Endothelial cell of umbilical vein (primary cell): ENCODE measurements at regions not wholly inside any gene's neighbourhood (a gene's known extent, or its start where the extent isn't known, plus 50 kb on each side); places are given as distances from the start of the nearest gene placed in this dataset.

Experiments used
- BruUV-seq: library from RNA; stranded (reverse); fragments of 400-500 nt; replicated peaks from 2 replicates; lab custom pipeline; 2021; lab: Mats Ljungman, UMichigan
- CTCF ChIA-PET: fragments of 300-600, 350-600 bp; sonication (Branson Sonifier 250); formaldehyde crosslinking; loops from one replicate; lab custom pipeline; 2021; ENCODE audit warnings: antibody characterized with exemption, inconsistent platforms; lab: Charles Lee
- POLR2A ChIA-PET: fragments of 300-600, 350-600 bp; sonication (Branson Sonifier 250); formaldehyde crosslinking; loops from one replicate; lab custom pipeline; 2021; ENCODE audit warnings: antibody characterized with exemption, inconsistent platforms; lab: Charles Lee
- DNase-seq: peaks from one replicate; pipeline ENCODE4 v3.0.0-alpha.2; 2011; ENCODE audit warnings: low read depth, low spot score
- FAIRE-seq: peaks from 2 replicates; lab custom pipeline; 2011; peaks lifted over from hg19 to GRCh38; lab: Jason Lieb, UNC
- H2AFZ ChIP-seq: 2 replicates; pipeline ENCODE4 v1.6.0; 2012; ENCODE audit warnings: low read depth, low read length, control low read depth, inconsistent platforms
- H3K27ac ChIP-seq: 2 replicates; pipeline ENCODE4 v1.5.1; 2011; ENCODE audit warnings: low read depth, mild to moderate bottlenecking, control low read depth, low read length, moderate library complexity; ENCODE audit not compliant: insufficient read depth
- H3K27me3 ChIP-seq, 2 experiments: 2 replicates each; pipeline versions ENCODE4 v1.6.0 to v1.6.1; 2011; ENCODE audit warnings: low read length in 2 of 2, mixed read lengths in 1 of 2; ENCODE audit not compliant: control insufficient read depth in 2 of 2, insufficient read depth in 2 of 2
- H3K36me3 ChIP-seq, 2 experiments: 2 replicates in 1 of 2; 3 replicates in 1 of 2; pipeline ENCODE4 v1.5.1; 2011; ENCODE audit warnings: low read length in 2 of 2, mild to moderate bottlenecking in 1 of 2, moderate library complexity in 1 of 2; ENCODE audit not compliant: control insufficient read depth in 2 of 2, insufficient read depth in 2 of 2; ENCODE audit errors: extremely low read depth in 1 of 2
- H3K4me1 ChIP-seq: 3 replicates; pipeline ENCODE4 v1.5.1; 2011; ENCODE audit warnings: mild to moderate bottlenecking, low read length; ENCODE audit not compliant: control insufficient read depth, insufficient read depth; ENCODE audit errors: extremely low read depth
- H3K4me2 ChIP-seq: 2 replicates; pipeline ENCODE4 v1.6.1; 2011; ENCODE audit warnings: low read length, control low read depth, mixed read lengths; ENCODE audit not compliant: insufficient read depth
- H3K4me3 ChIP-seq, 3 experiments: fragments of 200-600 bp in 1 of 3; sonication (generic), shearing (Covaris generic) in 1 of 3; replicated peaks in 1 of 3; 2 replicates each; pipeline ENCODE4 v1.5.1; 2011 to 2016; ENCODE audit warnings: control low read depth in 3 of 3, low read length in 3 of 3, mild to moderate bottlenecking in 2 of 3, inconsistent platforms in 1 of 3, low read depth in 1 of 3, moderate library complexity in 1 of 3; ENCODE audit not compliant: insufficient read depth in 1 of 3
- H3K79me2 ChIP-seq: 2 replicates; pipeline ENCODE4 v1.6.0; 2012; ENCODE audit warnings: low read length, inconsistent platforms; ENCODE audit not compliant: control insufficient read depth, insufficient read depth
- H3K9ac ChIP-seq: replicated peaks from 2 replicates; pipeline ENCODE3; 2011; ENCODE audit warnings: low read length, control low read depth; ENCODE audit not compliant: insufficient read depth; ENCODE audit errors: extremely low read depth
- H3K9me1 ChIP-seq: replicated peaks from 3 replicates; pipeline ENCODE4 v1.6.0; 2011; ENCODE audit warnings: mild to moderate bottlenecking, low read length; ENCODE audit not compliant: control insufficient read depth, insufficient read depth; ENCODE audit errors: extremely low read depth
- H3K9me3 ChIP-seq: replicated peaks from 2 replicates; pipeline ENCODE4 v1.5.1; 2012; ENCODE audit warnings: low read length, inconsistent platforms; ENCODE audit not compliant: control insufficient read depth, insufficient read depth
- H4K20me1 ChIP-seq: replicated peaks from 2 replicates; pipeline ENCODE3; 2011; ENCODE audit warnings: mild to moderate bottlenecking, low read length; ENCODE audit not compliant: control insufficient read depth, insufficient read depth; ENCODE audit errors: extremely low read depth
- CTCF ChIP-seq, 2 donors: IDR thresholded peaks; 1 replicate in 1 of 2; 2 replicates in 1 of 2; pipeline ENCODE4 v1.5.1; 2011; ENCODE audit warnings: low read length in 2 of 2, mild to moderate bottlenecking in 2 of 2, moderate library complexity in 2 of 2, control low read depth in 1 of 2, inconsistent platforms in 1 of 2, low read depth in 1 of 2; ENCODE audit not compliant: insufficient read depth in 1 of 2; ENCODE audit errors: extremely low read depth in 1 of 2
- EZH2 ChIP-seq: IDR thresholded peaks from 2 replicates; pipeline ENCODE4 v1.6.1; 2012; ENCODE audit warnings: borderline replicate concordance, low read depth, mild to moderate bottlenecking, moderate library complexity, low read length, inconsistent platforms; ENCODE audit not compliant: severe bottlenecking
- FOS ChIP-seq: IDR thresholded peaks from 2 replicates; pipeline ENCODE4 v1.6.1; 2011; ENCODE audit warnings: mild to moderate bottlenecking, low read length, moderate library complexity, borderline replicate concordance; ENCODE audit not compliant: insufficient read depth
- GATA2 ChIP-seq: IDR thresholded peaks from 2 replicates; pipeline ENCODE4 v1.7.0; 2011; ENCODE audit warnings: low read depth, mild to moderate bottlenecking, moderate library complexity, mixed read lengths, low read length; ENCODE audit not compliant: insufficient read length, insufficient read depth
- JUN ChIP-seq: IDR thresholded peaks from 2 replicates; pipeline ENCODE4 v1.6.1; 2011; ENCODE audit warnings: borderline replicate concordance, low read depth; ENCODE audit not compliant: insufficient read length, insufficient read depth
- MAX ChIP-seq: IDR thresholded peaks from 2 replicates; pipeline ENCODE4 v1.6.1; 2011; ENCODE audit not compliant: insufficient read depth, insufficient read length
- MYC ChIP-seq: IDR thresholded peaks from one replicate; pipeline ENCODE4 v1.6.1; 2011; ENCODE audit warnings: mild to moderate bottlenecking, low read depth, low read length
- POLR2A ChIP-seq: IDR thresholded peaks from 2 replicates; pipeline ENCODE4 v1.6.1; 2012; ENCODE audit warnings: low read depth, mild to moderate bottlenecking, control low read depth, low read length
- POLR2AphosphoS5 ChIP-seq: IDR thresholded peaks from 2 replicates; pipeline ENCODE4 v1.6.1; 2012; ENCODE audit warnings: low read depth, mild to moderate bottlenecking, control low read depth, low read length, moderate library complexity; ENCODE audit not compliant: insufficient read depth
- dilution Hi-C: fragments of 300-500 bp; cut with MboI; formaldehyde crosslinking; loops from one replicate; pipeline ENCODE4 v1.15.0; 2019; ENCODE audit warnings: low sequenced_read_pairs; ENCODE audit not compliant: extremely low pct_ligation_motif_present
- intact Hi-C: fragments of 100-400 bp; cut with micrococcal nuclease; formaldehyde crosslinking; loops from one replicate; pipeline ENCODE4 v1.10.0; 2022

GRCh38 chr13:42708391-42708790 is 73.0 kb upstream of the FAM216B start:
- Histone ChIP-seq H3K4me1 (no peaks in the 10 kb centered on the region), H3K27ac (no peak overlapping the region), H3K9me3 (no peaks in the 10 kb centered on the region), H3K9me1 (no peaks in the 10 kb centered on the region), H3K4me2 (no peak overlapping the region), H3K4me3 (no peak overlapping the region), H2AFZ (no peak overlapping the region), H3K27me3 (peaks cover 0 to under 1% of the 10 kb centered on the region in 2 experiments), H3K36me3 (no peaks in the 10 kb centered on the region), H3K9ac (no peak overlapping the region), H3K79me2 (no peaks in the 10 kb centered on the region), H4K20me1 (no peaks in the 10 kb centered on the region)
- DNase-seq (no peak), FAIRE-seq (no peak)
- POLR2A ChIA-PET = no interaction called here
- no peak for TF ChIP-seq JUN
- TF ChIP-seq POLR2AphosphoS5 = no peak
- TF ChIP-seq MAX = no peak
- no peak for TF ChIP-seq EZH2
- no peak for TF ChIP-seq GATA2
- TF ChIP-seq FOS = no peak
- no peak for TF ChIP-seq CTCF (IDR thresholded peaks at IDR 0.05; ENCODE audit: extremely low read depth in 1 of 2, insufficient read depth in 1 of 2, low read depth in 1 of 2, low read length in 2 of 2)
- no peak for TF ChIP-seq MYC
- TF ChIP-seq POLR2A = no peak
- intact Hi-C loops = no loop called here
- no TSS peak for BruUV-seq
- dilution Hi-C loops = no loop called here
- CTCF ChIA-PET = interaction anchor here (1.1 kb wide), 1 partner anchor 13 kb away, joined by 3 read pairs; no protein-coding TSS in a partner anchor
